GM18868 (cell line): ENCODE measurements at regions not wholly inside any gene's neighbourhood (a gene's known extent, or its start where the extent isn't known, plus 50 kb on each side); places are given as distances from the start of the nearest gene placed in this dataset.
"Not testable (repeated sequence)": the region's sequence is repeated elsewhere in the genome, so short reads cannot be mapped to it uniquely, and the experiment has no call there.

Experiments used
- ATAC-seq: cut with Tn5 transposase; IDR thresholded peaks from one replicate; pipeline ENCODE4 v1.9.1; 2021; ENCODE audit warnings: mild to moderate bottlenecking, moderate library complexity; ENCODE audit not compliant: unreplicated experiment

DNA sequence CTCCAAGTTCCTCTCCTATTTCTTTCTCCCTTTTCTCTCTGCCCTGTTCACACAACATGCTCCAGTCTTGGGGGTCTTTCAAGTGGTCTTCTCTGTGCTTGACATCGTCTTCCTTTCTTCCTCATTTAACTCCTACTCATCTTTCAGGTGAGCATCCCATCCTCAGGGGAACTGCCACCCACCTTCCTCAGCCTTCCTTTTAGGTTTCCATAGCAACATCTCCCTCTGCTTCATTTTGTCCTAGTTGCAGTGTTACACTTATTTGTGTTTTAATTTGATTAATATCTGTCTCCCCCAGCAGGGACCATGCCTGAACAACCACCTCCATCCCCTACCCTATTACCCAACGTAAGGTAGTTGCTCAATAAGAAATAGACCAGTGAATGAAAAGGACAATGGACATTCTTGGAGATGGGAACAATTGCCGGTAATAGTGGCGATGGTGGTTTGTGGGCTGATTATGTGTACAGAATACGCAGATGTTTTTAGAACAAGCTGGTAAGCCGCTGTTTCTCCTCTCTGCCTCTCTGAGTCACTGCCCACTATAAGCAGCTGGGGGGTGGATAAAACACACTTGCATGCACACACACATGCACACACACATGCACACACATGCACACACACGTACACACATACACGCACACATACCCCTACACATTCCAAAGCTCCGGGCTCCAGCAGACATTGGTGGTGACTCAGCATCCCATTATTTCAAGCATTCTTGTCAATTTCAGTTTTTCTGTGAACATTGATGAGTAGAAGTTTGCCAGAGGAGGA is 251.6 kb downstream of the GATA3 start:
- no peak for ATAC-seq

DNA sequence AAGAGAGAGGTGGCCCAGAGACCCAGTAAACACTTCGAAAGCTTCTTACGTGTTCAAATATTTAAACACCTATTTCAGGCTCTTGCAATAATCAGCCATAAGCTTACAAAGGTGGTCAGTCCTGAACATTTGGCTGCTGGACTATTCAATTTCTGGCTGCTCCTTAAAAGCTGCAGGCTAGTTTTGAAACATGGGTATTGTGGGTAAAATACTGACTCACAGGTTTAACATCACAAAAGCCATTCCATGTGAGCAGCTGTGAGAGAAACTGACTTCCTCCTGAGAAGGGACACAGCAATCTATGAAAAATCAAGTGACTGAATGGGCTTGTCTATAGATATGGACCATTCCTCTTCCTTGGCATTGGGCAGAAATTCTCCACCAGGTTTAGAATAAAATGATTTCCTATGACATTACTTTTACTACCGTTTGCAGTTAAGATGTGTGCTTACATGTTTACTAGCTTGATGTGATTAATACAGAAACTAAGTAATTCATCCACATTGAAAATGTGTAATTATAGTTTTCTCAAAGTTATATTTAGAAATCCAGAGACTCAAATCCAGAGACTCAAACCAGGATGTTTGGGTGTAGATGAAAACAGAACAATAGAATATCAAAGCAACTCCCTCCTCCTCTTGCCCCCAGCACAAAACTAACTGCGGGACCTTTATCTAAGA is 252.3 kb downstream of the GATA3 start:
- no peak for ATAC-seq

DNA sequence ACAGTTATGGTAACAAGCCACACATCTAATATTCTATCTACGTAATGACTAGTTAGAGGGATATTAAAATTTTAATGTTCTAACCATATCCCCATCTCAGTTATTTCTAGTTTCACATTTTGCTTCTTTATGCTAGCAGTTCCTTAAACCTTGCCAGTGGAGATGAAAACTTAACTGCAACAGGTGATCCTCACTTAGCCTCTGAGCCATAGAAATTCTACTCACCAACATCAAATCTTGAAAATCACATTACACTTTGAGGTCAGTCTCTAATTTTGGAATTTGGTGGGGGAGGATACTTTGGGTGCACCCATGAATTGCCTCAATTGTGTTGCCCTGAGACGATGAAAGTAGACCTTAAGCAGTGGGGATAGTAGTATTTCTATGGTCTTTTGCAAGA is 256.4 kb downstream of the GATA3 start:
- no peak for ATAC-seq

DNA sequence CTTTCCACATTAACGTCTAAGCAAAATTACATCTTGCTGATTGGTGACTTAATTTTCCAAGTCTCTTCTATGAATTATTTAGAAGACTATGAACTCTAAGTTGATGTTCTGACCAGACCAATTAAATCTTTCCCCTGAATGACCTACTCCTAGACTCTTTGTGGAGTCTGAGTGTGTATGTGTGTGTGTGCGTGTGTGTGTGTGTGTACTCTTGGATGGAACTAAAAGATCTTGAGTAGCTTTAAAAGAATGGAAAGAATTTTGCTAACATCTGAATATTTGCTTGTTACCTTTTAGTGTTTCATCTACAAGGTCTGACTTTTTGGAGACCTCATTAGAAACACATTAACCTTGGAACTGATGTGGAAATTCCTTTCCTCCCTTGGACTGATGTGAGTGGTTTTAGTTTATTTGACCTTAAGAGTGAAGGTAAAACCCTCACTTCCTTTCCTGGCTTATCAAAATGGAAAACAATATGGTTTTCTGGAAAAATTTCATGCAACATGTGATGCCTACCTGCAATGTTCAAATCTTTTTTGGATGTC is 257.1 kb downstream of the GATA3 start:
- ATAC-seq: no peak

DNA sequence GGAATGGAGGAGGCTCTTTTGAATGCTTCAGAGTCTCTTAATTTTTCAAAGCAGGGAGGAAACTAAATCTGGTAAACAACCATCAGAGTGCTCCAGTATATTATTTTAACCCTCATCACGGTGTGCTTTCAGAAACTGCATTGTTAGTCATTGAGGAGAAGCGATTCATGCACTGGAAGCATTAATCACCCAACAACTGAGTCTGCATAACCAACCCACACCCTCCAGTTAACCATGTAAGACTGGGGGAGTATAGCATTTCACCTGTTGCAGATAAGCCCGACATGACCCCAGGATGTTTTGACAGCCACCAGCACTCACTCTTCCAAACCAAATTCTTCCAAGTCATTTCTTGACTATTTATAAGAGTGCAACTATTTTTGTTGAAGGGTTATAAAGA is 257.6 kb downstream of the GATA3 start:
- no peak for ATAC-seq

DNA sequence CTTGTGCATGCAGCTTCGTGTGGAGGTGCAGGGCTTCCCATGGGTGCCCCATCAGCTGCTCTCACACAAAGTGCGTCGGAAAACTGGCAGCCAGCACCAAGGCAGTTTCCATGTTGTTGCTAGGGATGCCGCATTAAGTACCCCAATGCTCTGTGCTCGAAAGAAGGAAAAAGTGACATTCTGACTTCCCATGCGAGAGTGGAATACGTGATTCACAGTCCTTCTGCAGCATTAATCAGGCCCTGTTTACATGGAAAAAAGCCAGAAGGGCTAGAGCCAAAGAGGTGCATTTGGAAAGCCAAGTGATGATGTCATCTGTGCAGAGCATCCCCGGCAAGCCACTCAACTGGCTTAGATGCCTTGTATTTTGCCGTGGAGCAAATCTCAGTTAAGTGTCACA is 258.3 kb downstream of the GATA3 start:
- ATAC-seq: no peak

DNA sequence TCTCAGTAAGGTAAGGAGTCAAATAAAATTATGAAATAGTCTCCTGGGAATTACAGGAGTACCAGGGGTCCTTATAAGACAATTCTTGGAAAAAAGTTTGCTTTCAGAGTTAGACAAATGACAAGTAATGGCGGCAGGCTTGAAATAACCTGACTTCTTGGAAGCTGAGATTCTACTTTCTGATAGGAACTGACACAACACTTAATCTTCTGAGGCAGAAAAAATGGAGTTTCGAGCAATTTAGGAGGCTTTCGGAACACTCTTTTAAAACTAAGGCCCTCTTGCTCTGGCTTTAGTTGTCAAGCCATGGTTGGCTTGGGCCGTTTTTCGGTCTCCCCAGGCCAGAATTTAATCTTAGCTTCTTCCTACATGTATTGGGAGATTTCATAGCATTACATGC is 260.0 kb downstream of the GATA3 start:
- ATAC-seq: no peak

DNA sequence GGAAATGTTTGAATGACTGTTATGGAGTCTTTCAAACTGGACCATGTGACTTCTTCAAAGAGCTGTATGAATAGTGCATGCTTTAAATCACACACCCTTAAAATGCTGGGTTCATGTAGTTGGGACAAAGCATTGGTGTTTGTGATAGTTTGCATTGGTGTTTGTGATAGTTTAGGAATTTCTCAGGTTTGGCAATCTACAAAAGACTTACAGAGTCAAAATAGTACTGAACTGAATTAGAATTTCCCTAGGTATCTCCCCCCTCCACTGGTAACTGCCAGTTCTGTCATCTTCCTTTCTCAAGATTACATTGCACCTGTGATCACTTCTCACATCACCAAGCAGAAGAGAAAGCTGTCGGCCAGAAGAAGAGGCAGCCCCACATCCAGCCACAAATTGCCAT is 261.1 kb downstream of the GATA3 start:
- ATAC-seq: peak; percentile 86

DNA sequence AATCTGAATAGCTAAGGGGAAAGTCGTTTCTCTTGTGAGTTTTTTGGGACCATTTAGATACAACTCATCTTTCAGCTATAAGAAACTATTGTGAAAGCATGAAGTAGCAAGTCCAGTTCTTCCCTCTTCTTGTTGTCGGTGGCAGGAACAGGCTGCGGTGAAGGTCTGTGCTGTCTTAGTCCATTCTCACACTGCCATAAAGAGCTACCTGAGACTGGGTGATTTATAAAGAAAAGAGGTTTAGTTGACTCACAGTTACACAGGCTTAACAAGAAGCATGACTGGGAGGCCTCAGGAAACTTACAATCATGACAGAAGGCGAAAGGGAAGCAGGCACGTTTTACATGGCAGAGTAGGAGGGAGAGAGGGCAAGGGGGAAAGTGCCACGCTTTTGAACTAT is 261.8 kb downstream of the GATA3 start:
- ATAC-seq: no peak

DNA sequence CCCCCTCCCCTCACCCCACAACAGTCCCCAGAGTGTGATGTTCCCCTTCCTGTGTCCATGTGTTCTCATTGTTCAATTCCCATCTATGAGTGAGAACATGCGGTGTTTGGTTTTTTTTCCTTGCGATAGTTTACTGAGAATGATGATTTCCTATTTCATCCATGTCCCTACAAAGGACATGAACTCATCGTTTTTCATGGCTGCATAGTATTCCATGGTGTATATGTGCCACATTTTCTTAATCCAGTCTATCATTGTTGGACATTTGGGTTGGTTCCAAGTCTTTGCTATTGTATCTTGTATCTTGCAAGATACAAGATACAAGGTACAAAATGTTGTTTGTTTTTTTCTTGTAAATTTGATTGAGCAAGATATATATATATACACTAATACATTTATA is 263.9 kb downstream of the GATA3 start:
- not testable (repeated sequence) for ATAC-seq

DNA sequence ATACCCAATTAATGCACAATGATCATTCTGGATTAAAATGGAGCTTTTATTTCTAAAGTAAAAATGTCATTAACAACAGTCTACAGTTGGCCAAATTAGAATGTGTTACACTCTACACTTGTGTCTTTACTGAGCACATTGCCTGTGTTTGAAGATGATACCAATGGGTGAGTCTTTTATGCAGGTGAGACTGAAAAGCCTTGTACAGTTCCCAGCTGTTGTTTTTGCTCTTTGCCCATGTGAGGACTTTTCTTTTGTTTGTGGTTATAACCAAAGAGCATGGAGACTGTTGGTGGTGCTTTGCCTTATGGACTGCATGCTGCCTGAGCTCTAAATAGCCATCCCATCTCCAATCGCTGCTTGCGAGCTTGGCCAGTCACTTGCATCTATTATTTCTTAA is 264.5 kb downstream of the GATA3 start:
- no peak for ATAC-seq

DNA sequence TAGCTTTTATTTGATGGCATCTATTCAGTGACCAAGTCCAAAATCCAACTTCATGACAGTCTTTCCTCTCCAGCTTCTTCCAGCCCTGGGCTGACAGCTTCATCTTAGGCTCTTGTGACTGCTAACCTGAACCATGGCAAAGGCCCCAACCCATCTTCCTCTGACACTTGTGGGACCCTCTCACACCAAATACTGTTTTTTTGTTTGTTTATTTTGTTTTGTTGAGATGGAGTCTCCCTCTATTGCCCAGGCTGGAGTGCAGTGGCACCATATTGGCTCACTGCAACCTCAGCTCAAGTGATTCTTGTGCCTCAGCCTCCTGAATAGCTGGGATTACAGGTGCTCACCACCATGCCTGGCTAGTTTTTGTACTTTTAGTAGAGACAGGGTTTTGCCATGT is 265.2 kb downstream of the GATA3 start:
- no peak for ATAC-seq

DNA sequence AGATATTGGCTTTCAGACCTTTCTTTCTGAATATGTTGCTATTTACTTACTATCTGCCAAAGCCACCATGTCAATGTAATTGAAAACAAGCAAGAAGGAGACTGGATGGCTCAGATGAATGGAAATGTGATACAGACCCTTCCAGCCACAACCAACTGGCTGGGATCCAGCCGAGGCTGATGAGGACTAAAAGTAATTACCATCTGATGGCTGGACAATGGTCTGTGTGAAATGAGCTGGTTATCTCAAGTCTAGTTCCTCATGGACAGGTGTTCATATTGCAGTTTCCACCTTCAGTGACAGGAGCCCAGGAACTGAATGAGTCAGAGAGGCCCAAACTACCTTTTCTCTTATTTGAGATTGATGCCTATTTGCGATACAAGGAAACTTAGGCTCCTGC is 267.5 kb downstream of the GATA3 start:
- peak; percentile 82 for ATAC-seq

DNA sequence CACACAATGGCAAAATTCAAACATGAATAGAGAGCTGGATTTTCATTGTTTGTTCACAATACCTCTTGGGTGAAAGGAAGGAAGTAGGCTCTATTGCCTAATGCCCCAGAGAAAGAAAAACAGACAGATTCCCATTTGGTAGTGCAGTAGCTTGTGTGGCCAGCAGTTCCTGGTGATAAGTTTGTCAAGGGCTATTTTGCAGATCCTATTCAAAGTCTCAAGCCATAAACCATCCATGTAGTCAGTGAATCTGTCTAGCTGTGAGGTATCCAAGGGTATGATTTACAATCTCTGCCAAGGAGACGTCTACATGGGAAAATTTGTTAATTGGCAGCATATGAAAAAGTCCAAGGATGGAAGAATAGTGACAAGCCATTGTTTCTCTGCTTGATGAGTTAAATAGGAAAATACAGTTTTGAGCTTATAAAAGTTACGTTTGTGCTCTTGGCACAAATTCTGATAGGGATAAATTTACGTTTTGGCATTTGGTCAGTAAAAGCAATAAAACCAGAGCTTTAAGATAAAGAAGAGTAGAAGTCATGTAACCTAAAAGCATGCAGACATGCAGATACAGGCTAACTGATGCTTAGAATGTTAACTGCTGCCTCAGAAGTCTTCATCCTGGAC is 269.1 kb downstream of the GATA3 start:
- no peak for ATAC-seq

DNA sequence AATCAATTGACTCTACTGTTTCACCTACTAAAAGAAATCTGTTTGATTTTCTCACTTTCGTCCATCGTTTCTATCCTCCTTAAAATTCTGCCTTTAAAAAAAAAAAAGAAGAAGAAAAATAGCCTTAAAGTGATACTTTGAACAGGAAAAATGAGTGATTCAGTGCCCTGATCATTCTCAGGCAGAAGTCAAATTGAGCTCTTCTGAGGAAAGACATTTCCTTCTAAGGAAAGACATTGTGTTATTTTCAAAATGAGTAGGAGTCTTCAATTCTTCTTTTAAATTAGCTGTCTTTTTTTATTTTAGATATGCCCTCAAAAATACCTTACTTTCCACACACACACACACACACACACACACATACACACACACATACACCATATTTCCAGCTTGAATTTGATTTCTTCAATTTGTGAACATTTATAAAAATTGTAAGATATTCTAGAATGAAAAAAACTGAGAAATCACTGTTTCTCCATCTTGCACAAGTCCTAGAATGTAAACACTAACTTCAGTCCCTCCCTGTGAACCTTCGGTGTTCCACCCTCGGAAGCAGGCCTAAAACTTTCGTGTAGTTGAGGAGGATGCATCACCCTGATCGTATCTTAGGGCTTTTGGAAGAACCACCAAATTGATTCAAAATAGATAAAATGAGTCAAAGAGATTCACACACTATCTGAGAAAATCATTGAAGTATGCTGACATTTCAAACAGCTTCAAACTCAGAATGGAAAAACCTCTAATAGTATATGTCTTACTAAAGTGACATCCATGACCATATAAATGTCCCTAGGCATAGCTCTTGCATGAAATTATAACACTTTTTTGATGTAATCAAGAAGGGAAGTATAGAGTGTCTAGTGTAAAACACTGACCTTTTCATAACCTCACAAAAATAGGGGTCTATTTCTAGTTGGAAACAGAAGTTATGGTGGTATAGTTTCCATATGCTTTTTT is 270.8 kb downstream of the GATA3 start:
- ATAC-seq: no peak

DNA sequence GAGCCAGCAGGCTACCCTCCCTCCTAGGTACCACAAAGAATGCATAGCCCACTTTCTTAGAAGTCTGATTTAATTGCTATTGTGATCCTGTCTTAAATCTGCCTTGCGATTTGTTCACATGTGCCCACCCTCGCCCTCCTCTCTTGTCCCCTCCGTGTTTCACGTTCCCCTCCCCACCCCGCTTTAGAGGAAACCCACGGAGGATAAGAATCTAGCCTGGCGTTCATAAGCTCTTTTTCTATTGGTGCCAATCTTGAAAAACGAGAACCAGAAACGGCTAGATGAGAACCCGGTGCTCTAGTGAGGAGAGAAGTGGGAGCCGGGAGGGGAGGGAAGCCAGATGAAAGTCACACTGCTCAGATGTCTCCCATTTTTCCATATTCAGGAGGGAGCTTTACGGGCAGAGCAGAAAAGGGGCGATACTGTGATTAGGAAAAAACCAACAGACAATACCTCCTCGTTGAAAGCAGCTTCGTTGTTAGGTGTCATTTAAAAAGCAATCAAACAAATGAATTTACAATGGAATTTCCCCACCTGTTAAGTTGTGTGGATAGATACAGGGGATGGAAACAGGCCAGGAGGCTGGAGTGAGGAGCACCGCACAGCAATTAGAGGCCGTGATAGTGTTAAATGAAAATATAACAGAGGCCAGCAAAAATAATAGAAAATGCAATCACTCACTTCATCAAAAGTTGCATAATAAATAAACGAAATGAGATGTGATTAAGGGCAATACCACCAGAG is 272.1 kb downstream of the GATA3 start:
- no peak for ATAC-seq

DNA sequence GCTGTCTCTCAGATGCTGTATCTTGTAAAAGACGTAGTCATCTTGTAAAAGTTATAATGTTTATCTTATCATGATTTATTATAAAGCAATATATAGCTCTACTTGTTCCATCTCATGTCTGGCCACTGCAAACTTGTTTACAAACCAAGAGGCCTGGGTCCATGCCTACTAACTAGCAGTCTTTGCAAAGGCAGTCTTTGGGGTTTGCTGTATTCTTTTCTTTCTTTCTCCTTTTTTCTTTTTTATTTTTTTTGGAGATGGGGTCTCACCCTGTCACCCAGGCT is 272.6 kb downstream of the GATA3 start:
- ATAC-seq: no peak

DNA sequence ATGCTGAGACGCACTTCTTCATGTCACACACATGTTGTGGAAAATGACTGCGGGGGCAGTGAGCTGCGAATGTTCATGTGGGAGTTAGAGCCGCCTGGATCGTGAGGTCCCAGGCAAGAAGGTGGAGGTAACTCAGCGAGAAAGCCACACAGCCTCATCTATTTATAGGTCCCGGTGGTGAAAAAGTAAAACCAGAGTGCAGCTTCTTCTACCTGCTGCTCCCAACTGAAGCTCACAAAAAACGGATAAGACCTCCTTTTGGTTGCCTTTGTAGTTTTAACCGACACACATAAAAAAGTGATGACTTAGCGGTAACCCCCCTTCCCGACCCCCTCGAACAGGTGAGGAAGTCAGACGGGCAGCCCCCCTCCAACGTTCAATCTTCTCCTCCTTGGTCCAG is 276.9 kb downstream of the GATA3 start:
- no peak for ATAC-seq

DNA sequence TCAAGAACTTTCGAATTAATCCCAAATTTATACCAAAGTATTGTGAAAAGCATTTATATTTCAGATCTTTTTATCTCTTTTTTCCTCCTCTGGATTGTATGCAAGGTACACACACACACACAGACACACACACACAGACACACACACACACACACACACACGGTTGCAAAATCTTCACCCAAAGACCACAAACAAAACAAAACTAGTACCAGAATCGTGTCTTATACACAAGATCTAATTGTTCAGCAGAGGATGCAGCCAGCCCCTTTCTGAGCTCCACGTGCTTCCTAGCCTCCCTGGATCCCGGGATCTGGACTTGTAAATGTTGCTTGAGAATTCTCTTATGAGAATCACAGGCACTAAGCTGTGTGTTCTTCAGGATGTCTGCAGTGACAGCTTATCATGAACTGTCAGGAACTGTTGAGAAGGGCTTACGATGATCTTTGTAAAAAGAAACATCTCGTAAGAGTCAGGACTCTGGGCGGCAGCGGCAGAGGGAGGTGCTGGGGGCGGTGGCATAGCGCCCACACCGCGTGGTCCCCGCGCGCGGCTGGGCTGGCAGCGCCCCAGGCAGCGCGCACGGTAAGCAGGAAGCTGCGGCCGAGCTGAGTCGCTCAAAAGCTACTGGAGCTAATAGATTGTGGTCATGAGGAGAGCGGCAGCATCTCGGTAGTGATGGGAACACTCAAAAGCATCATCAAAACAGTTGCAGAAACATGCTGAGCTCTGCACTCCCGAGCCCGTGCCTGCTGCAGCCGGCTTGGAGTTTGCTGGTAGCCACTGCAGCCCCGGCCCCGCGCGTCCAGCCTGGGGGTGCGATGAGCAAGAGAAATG is 277.6 kb downstream of the GATA3 start:
- ATAC-seq: peak; percentile 98

DNA sequence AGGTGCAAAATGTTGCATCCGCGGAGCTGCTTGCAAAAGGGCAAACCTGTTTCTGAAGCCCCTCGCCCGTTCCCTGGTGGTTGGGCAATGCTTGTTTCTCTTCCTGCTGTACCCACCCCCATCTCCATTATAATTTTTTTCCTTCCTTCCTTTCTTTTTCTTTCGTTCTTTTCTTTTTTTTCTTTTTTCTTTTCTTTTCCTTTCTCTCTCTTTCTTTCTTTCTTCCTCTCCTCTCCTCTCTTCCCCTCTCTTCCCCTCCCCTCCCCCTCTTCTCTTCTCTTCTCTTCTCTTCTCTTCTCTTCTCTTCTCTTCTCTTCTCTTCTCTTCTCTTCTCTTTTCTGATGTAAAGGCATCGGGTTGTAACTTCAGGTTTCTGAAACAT is 278.2 kb downstream of the GATA3 start:
- ATAC-seq: no peak
